HepG2 (cell line): ENCODE measurements at regions not wholly inside any gene's neighbourhood (a gene's known extent, or its start where the extent isn't known, plus 50 kb on each side); places are given as distances from the start of the nearest gene placed in this dataset.
A peak's percentile ranks its signal among the peaks of the same experiment; 100 is the strongest.

Experiments
- ASH2L ChIP-seq: fragments of 300-600, 200-600 bp; sonication (generic); IDR thresholded peaks from 2 replicates; pipeline ENCODE4 v1.7.0; 2017; ENCODE audit warnings: low read depth, mild to moderate bottlenecking, moderate library complexity, mixed read lengths, low read length; ENCODE audit not compliant: insufficient read length
- EHMT2 ChIP-seq: fragments of 200-600 bp; sonication (generic); IDR thresholded peaks from 2 replicates; pipeline ENCODE4 v1.7.0; 2017; ENCODE audit warnings: antibody characterized with exemption, low read depth, low read length, borderline replicate concordance
- HNRNPUL1 ChIP-seq: fragments of 200-400 bp; formaldehyde crosslinking; IDR thresholded peaks from 2 replicates; pipeline ENCODE4 v1.6.1; 2017; ENCODE audit warnings: low read depth, mild to moderate bottlenecking, low read length, moderate library complexity
- JDP2 ChIP-seq: sonication (generic); formaldehyde crosslinking; IDR thresholded peaks from 2 replicates; pipeline ENCODE4 v1.8.1; 2022; ENCODE audit warnings: missing genetic modification reagents, borderline replicate concordance
- NCOA2 ChIP-seq: sonication (generic); formaldehyde crosslinking; IDR thresholded peaks from 2 replicates; pipeline ENCODE4 v1.8.0; 2022; ENCODE audit warnings: inconsistent platforms
- NFIC ChIP-seq: IDR thresholded peaks from 2 replicates; pipeline ENCODE4 v1.6.1; 2012; ENCODE audit warnings: mild to moderate bottlenecking, low read length, inconsistent platforms
- PAWR ChIP-seq: sonication (generic); formaldehyde crosslinking; IDR thresholded peaks from 2 replicates; pipeline ENCODE4 v1.4.0; 2020; ENCODE audit warnings: missing genetic modification reagents, mild to moderate bottlenecking, borderline replicate concordance
- REST ChIP-seq, 2 experiments: IDR thresholded peaks; 2 replicates each; pipeline ENCODE4 v1.6.1; 2011 to 2012; ENCODE audit warnings: low read length in 2 of 2, borderline replicate concordance in 1 of 2, low read depth in 1 of 2, mild to moderate bottlenecking in 1 of 2, moderate library complexity in 1 of 2
- SIN3A ChIP-seq: IDR thresholded peaks from 2 replicates; pipeline ENCODE4 v1.6.1; 2011; ENCODE audit warnings: low read depth, mild to moderate bottlenecking, control low read depth, low read length, borderline replicate concordance
- SOX5 ChIP-seq: IDR thresholded peaks from 2 replicates; pipeline ENCODE4 v1.6.1; 2016; ENCODE audit warnings: borderline replicate concordance
- TEAD3 ChIP-seq: optimal IDR thresholded peaks from 2 replicates; pipeline ENCODE3; 2016; ENCODE audit warnings: borderline replicate concordance
- ZNF281 ChIP-seq: sonication (generic); formaldehyde crosslinking; IDR thresholded peaks from 2 replicates; pipeline ENCODE4 v1.4.0; 2020; ENCODE audit warnings: missing genetic modification reagents, borderline replicate concordance
- ZNF644 ChIP-seq: IDR thresholded peaks from 2 replicates; pipeline ENCODE4 v1.6.1; 2016; ENCODE audit warnings: low read depth
- TF ChIP-seq, protein P1 (sequence below): sonication (generic); formaldehyde crosslinking; conservative IDR thresholded peaks from 2 replicates; pipeline ENCODE4 v1.4.0; 2020; ENCODE audit warnings: mild to moderate bottlenecking, missing genetic modification reagents, moderate library complexity
- TF ChIP-seq, protein P2 (sequence below): sonication (generic); formaldehyde crosslinking; IDR thresholded peaks from 2 replicates; pipeline ENCODE4 v1.8.0; 2023; ENCODE audit warnings: mild to moderate bottlenecking, missing genetic modification reagents

- TF ChIP-seq, protein P1, sequence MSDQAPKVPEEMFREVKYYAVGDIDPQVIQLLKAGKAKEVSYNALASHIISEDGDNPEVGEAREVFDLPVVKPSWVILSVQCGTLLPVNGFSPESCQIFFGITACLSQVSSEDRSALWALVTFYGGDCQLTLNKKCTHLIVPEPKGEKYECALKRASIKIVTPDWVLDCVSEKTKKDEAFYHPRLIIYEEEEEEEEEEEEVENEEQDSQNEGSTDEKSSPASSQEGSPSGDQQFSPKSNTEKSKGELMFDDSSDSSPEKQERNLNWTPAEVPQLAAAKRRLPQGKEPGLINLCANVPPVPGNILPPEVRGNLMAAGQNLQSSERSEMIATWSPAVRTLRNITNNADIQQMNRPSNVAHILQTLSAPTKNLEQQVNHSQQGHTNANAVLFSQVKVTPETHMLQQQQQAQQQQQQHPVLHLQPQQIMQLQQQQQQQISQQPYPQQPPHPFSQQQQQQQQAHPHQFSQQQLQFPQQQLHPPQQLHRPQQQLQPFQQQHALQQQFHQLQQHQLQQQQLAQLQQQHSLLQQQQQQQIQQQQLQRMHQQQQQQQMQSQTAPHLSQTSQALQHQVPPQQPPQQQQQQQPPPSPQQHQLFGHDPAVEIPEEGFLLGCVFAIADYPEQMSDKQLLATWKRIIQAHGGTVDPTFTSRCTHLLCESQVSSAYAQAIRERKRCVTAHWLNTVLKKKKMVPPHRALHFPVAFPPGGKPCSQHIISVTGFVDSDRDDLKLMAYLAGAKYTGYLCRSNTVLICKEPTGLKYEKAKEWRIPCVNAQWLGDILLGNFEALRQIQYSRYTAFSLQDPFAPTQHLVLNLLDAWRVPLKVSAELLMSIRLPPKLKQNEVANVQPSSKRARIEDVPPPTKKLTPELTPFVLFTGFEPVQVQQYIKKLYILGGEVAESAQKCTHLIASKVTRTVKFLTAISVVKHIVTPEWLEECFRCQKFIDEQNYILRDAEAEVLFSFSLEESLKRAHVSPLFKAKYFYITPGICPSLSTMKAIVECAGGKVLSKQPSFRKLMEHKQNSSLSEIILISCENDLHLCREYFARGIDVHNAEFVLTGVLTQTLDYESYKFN: peak; percentile 97
- TF ChIP-seq, protein P2, sequence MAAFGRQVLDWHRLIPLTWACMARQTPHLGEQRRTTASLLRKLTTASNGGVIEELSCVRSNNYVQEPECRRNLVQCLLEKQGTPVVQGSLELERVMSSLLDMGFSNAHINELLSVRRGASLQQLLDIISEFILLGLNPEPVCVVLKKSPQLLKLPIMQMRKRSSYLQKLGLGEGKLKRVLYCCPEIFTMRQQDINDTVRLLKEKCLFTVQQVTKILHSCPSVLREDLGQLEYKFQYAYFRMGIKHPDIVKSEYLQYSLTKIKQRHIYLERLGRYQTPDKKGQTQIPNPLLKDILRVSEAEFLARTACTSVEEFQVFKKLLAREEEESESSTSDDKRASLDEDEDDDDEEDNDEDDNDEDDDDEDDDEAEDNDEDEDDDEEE: 0 out of 2 replicates have a peak, but pooled peaks have one; percentile 18
- peak; percentile 87 for TF ChIP-seq NCOA2 (CRISPR knock-in tag)
- peak; percentile 88 for TF ChIP-seq NFIC
- TF ChIP-seq HNRNPUL1: no peak
- peak; percentile 90 for TF ChIP-seq ZNF281
- peak; percentile 98; the same call in 1 of the 2 replicates for TF ChIP-seq EHMT2
- no peak for TF ChIP-seq SIN3A
- TF ChIP-seq REST (IDR thresholded peaks at IDR 0.05; ENCODE audit: borderline replicate concordance in 1 of 2, low read depth in 1 of 2, low read length in 2 of 2): peak in 1 of 2 experiments; percentile 43; a peak in 1 of 4 replicates
- peak; percentile 98 for TF ChIP-seq SOX5 (CRISPR knock-in tag)
- TF ChIP-seq ZNF644: peak; percentile 74; the same call in 1 of the 2 replicates
- no peak for TF ChIP-seq JDP2 (CRISPR knock-in tag)
- peak; percentile 100 for TF ChIP-seq ASH2L
- TF ChIP-seq TEAD3: peak; percentile 86
- no peak for TF ChIP-seq PAWR
- TF ChIP-seq, all 625 proteins: peak for 154
Measured at GRCh38 chr2:224146356-224147160, 107.5 kb upstream of the SERPINE2 start (continued).
